ENCODE measurements at regions not wholly inside any gene's neighbourhood (a gene's known extent, or its start where the extent isn't known, plus 50 kb on each side); places are given as distances from the start of the nearest gene placed in this dataset.

DNA sequence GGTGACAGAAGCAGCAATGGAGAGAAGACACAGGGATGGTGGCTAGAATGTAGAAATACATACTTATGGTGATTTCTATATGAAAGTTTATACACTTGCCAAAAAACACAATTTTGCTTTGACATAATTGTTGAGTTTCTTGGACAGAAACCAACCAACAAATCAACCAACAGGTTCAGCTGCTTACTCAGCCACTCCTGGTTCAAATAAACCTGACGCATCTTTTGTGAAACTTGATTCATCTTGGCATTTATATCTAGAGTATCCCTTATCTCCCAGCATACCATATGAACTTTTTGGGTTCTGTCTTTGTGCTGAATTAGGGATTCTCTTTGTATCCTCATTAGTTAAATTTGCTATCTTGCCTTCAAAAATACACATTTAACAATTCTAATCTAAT, 54.1 kb upstream of the ERBB4 start:
- CTCF ChIA-PET: interaction anchor here (2.0 kb wide), 1 partner anchor 300 kb away, joined by 5 read pairs; no protein-coding TSS in a partner anchor
- no peak overlapping the region for H3K9ac ChIP-seq
- no peak overlapping the region for H3K27ac ChIP-seq (ENCODE audit: low read depth in 2 of 2, low read length in 1 of 2)
- H3K4me1 ChIP-seq (ENCODE audit: control insufficient read depth in 1 of 2, insufficient read depth in 2 of 2, low read depth in 1 of 2, low read length in 1 of 2): no peaks in the 10 kb centered on the region; a peak in 3 of 4 replicates
- no peak overlapping the region for H3K4me2 ChIP-seq
- H2AFZ ChIP-seq (ENCODE audit: low read depth): no peak overlapping the region
- no peak overlapping the region for H3K4me3 ChIP-seq (ENCODE audit: low read depth in 2 of 2, low read length in 1 of 2)
- H3K9me2 ChIP-seq: no peaks in the 10 kb centered on the region
- WGBS (ENCODE audit: low lambda C conversion rate): 88% methylated on average over 1 of the region's 1 CpG
- H4K20me1 ChIP-seq (ENCODE audit: insufficient read depth): no peaks in the 10 kb centered on the region
- POLR2A ChIA-PET: no interaction called here
- no peaks in the 10 kb centered on the region for H3K27me3 ChIP-seq (ENCODE audit: insufficient read depth)
- no peak for DNase-seq
- TF ChIP-seq, protein P1, sequence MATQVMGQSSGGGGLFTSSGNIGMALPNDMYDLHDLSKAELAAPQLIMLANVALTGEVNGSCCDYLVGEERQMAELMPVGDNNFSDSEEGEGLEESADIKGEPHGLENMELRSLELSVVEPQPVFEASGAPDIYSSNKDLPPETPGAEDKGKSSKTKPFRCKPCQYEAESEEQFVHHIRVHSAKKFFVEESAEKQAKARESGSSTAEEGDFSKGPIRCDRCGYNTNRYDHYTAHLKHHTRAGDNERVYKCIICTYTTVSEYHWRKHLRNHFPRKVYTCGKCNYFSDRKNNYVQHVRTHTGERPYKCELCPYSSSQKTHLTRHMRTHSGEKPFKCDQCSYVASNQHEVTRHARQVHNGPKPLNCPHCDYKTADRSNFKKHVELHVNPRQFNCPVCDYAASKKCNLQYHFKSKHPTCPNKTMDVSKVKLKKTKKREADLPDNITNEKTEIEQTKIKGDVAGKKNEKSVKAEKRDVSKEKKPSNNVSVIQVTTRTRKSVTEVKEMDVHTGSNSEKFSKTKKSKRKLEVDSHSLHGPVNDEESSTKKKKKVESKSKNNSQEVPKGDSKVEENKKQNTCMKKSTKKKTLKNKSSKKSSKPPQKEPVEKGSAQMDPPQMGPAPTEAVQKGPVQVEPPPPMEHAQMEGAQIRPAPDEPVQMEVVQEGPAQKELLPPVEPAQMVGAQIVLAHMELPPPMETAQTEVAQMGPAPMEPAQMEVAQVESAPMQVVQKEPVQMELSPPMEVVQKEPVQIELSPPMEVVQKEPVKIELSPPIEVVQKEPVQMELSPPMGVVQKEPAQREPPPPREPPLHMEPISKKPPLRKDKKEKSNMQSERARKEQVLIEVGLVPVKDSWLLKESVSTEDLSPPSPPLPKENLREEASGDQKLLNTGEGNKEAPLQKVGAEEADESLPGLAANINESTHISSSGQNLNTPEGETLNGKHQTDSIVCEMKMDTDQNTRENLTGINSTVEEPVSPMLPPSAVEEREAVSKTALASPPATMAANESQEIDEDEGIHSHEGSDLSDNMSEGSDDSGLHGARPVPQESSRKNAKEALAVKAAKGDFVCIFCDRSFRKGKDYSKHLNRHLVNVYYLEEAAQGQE (IDR thresholded peaks at IDR 0.05; ENCODE audit: low read depth, low read length): no peak
- TF ChIP-seq JUND (IDR thresholded peaks at IDR 0.05) (no peak), SMC3 (IDR thresholded peaks at IDR 0.05; ENCODE audit: low read depth, low read length) (no peak), TEAD4 (IDR thresholded peaks at IDR 0.05; ENCODE audit: borderline replicate concordance, insufficient read depth) (no peak), RXRA (IDR thresholded peaks at IDR 0.05; ENCODE audit: borderline replicate concordance, low read depth) (no peak)
- no peaks in the 10 kb centered on the region for H3F3A ChIP-seq (replicated peaks; ENCODE audit: insufficient read depth)
- no peaks in the 10 kb centered on the region for H3K36me3 ChIP-seq (replicated peaks in 1 of 2; ENCODE audit: control insufficient read depth in 1 of 2, insufficient read depth in 2 of 2, low read length in 1 of 2)
- no peaks in the 10 kb centered on the region for H3K9me3 ChIP-seq
- H3K79me2 ChIP-seq (ENCODE audit: insufficient read depth): no peaks in the 10 kb centered on the region

Small RNA genes lying in the stretch of these regions (small RNA-seq; reads per million reads assigned to genes)
- 0 reads per million in 7 experiments for gene MIR4776-1
